ENCODE measurements at regions not wholly inside any gene's neighbourhood (a gene's known extent, or its start where the extent isn't known, plus 50 kb on each side); places are given as distances from the start of the nearest gene placed in this dataset.

- no peak overlapping the region for H3K4me3 ChIP-seq (ENCODE audit: low read length)
- DNase-seq (ENCODE audit: low read depth) = no peak
- TF ChIP-seq, protein P1, sequence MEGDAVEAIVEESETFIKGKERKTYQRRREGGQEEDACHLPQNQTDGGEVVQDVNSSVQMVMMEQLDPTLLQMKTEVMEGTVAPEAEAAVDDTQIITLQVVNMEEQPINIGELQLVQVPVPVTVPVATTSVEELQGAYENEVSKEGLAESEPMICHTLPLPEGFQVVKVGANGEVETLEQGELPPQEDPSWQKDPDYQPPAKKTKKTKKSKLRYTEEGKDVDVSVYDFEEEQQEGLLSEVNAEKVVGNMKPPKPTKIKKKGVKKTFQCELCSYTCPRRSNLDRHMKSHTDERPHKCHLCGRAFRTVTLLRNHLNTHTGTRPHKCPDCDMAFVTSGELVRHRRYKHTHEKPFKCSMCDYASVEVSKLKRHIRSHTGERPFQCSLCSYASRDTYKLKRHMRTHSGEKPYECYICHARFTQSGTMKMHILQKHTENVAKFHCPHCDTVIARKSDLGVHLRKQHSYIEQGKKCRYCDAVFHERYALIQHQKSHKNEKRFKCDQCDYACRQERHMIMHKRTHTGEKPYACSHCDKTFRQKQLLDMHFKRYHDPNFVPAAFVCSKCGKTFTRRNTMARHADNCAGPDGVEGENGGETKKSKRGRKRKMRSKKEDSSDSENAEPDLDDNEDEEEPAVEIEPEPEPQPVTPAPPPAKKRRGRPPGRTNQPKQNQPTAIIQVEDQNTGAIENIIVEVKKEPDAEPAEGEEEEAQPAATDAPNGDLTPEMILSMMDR (conservative IDR thresholded peaks at IDR 0.05; ENCODE audit: low read length) = no peak
Measured at GRCh38 chrX:20363275-20363674, 96.6 kb upstream of the RPS6KA3 start.

GRCh38 chrX:20362268-20363267 lies 95.9 kb upstream of the RPS6KA3 start:
- TF ChIP-seq, protein P1 (conservative IDR thresholded peaks at IDR 0.05; ENCODE audit: low read length) = no peak
- peak; percentile 53 for DNase-seq (ENCODE audit: low read depth)
- H3K4me3 ChIP-seq (ENCODE audit: low read length) = no peak overlapping the region

- no peak overlapping the region; the same call in 1 of the 2 replicates for H3K4me3 ChIP-seq (ENCODE audit: low read length)
- peak; percentile 85 for DNase-seq (ENCODE audit: low read depth)
- TF ChIP-seq, protein P1 (conservative IDR thresholded peaks at IDR 0.05; ENCODE audit: low read length) = no peak
Measured at GRCh38 chrX:20361890-20362262, 95.2 kb upstream of the RPS6KA3 start.

DNA sequence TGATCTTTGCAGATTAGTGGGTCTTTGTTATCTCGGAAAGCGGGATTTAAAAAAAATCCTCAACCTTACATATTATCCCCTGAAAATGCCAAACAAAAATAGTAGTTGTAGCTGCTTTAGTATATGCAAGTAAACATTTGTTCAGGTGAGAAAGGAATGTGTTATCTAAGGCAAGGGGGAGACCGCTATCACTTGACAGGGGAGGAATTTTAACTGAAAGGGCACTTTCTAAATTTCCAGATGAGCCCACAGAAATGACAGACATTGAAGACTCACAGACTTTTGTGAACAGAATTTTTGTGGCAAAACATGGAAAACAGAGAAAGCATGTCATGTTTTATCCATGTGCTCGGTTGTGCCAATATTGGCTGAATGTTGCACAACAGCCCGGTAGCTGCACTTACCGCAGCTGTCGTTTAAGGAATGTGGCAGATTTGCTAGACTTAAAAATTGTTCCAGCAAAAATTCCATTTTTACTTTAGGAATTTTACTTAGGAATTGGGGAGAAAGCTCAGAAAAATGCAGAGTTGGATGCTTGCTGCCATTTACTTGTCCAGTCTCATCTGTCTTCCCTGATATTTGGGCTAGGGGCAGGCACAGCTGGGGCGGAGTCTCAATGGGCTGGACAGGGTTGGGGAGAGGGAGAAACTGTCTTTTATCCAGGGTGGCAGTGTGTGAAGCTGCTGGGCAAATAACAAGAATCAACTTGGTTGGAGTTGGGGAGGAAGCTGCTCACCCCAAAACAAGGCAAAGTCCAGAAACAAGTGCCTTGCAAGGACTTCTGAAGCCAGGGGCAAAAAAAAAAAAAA lies 94.6 kb upstream of the RPS6KA3 start:
- DNase-seq (ENCODE audit: low read depth) = peak; percentile 89
- TF ChIP-seq, protein P1 (conservative IDR thresholded peaks at IDR 0.05; ENCODE audit: low read length) = no peak
- H3K4me3 ChIP-seq (ENCODE audit: low read length) = peak overlapping the region; percentile 12; the same call in 1 of the 2 replicates

- no peak for DNase-seq (ENCODE audit: low read depth)
- H3K4me3 ChIP-seq (ENCODE audit: low read length) = no peak overlapping the region
Measured at GRCh38 chrX:20355187-20355586, 88.5 kb upstream of the RPS6KA3 start.

DNA sequence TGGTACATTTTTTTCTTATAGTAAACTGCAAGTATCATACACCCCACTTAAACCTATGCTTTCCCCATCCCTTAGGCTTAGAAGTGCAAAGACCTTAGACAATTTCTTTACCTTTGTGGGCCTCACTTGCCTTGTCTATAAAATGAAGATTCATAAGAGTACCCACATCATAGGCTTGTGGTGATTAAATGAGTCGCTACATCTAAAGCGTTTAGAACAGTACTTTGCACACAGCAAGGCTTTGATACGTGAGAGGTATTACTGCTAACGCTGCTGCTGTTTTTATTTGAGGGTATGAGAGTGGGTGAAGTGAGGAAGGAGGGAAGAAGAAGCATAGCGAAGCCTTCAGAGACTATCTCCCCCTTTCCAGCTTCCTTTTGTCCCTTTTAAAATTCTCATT lies 87.8 kb upstream of the RPS6KA3 start:
- DNase-seq (ENCODE audit: low read depth) = no peak
- TF ChIP-seq, protein P1 (conservative IDR thresholded peaks at IDR 0.05; ENCODE audit: low read length) = no peak

More at GRCh38 chrX:20355187-20355586, 88.5 kb upstream of the RPS6KA3 start:
- TF ChIP-seq, protein P1 (conservative IDR thresholded peaks at IDR 0.05; ENCODE audit: low read length) = no peak

More for the DNA sequence above, 87.8 kb upstream of the RPS6KA3 start:
- H3K4me3 ChIP-seq (ENCODE audit: low read length) = no peak overlapping the region

Measured in AG10803 (cell line).